Tibial nerve (tissue), 4 donors: ENCODE measurements at regions not wholly inside any gene's neighbourhood (a gene's known extent, or its start where the extent isn't known, plus 50 kb on each side); places are given as distances from the start of the nearest gene placed in this dataset.

ENCODE experiments used
- CTCF ChIP-seq, 5 experiments: fragments of 200-600 bp in 3 of 5; fragments of 450-650 bp in 2 of 5; sonication (generic) in 3 of 5; IDR thresholded peaks; one replicate each; pipeline ENCODE4 v1.5.1; 2016 to 2019; ENCODE audit warnings: antibody characterized with exemption in 5 of 5, mild to moderate bottlenecking in 3 of 5, moderate library complexity in 2 of 5
- EP300 ChIP-seq, 2 donors: sonication (generic); formaldehyde crosslinking; IDR thresholded peaks; one replicate each; pipeline ENCODE4 v1.6.1; 2017; ENCODE audit warnings: antibody characterized with exemption in 2 of 2, mild to moderate bottlenecking in 1 of 2
- POLR2A ChIP-seq, 2 donors: fragments of 450-650 bp; IDR thresholded peaks; one replicate each; pipeline ENCODE4 v1.6.1; 2017; ENCODE audit warnings: antibody characterized with exemption in 2 of 2, mild to moderate bottlenecking in 2 of 2, moderate library complexity in 2 of 2

DNA sequence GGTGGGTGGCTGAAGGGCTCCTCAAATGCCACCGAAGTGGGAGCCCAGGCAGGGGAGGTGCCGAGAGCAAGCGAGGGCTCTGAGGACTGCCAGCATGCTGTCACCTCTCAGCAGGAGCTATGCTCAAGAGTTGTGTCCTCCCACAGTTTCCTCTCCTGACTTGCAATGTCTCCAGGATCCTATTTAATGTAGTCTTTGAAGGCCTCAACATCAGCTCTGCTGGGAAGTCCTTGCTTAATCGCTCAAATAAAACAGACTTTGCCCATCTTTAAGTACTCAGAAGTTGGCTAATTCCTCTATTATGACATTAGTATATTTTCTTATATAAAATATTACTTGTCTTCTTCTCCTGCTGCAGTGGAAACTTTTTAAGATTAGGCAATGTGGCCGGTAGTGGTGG, 154.2 kb upstream of the NRIP1 start:
- TF ChIP-seq CTCF (IDR thresholded peaks at IDR 0.05) (no peak), EP300 (IDR thresholded peaks at IDR 0.05) (no peak), POLR2A (IDR thresholded peaks at IDR 0.05) (no peak)
